PC-9 (cell line): ENCODE measurements at regions not wholly inside any gene's neighbourhood (a gene's known extent, or its start where the extent isn't known, plus 50 kb on each side); places are given as distances from the start of the nearest gene placed in this dataset.

Experiments used
- CTCF ChIP-seq: fragments of 200-600 bp; sonication (generic); conservative IDR thresholded peaks from 2 replicates; pipeline ENCODE4 v1.6.1; 2017; ENCODE audit warnings: mixed run types, antibody characterized with exemption, mild to moderate bottlenecking, moderate library complexity
- EZH2 ChIP-seq: fragments of 200-600 bp; sonication (generic); IDR thresholded peaks from 2 replicates; pipeline ENCODE4 v1.8.0; 2017; ENCODE audit warnings: antibody characterized with exemption, low read depth

GRCh38 chr18:56510108-56510507 is 128.3 kb downstream of the TXNL1 start:
- TF ChIP-seq CTCF: no peak
- no peak for TF ChIP-seq EZH2
